Prostate gland (tissue), 2 donors: ENCODE measurements at regions not wholly inside any gene's neighbourhood (a gene's known extent, or its start where the extent isn't known, plus 50 kb on each side); places are given as distances from the start of the nearest gene placed in this dataset.

Experiments used
- DNase-seq: peaks from one replicate; pipeline ENCODE4 v3.0.0-alpha.2; 2019; ENCODE audit warnings: low spot score
- H3K27ac ChIP-seq, 2 donors: fragments of 200-600 bp; sonication (generic); 2 replicates each; pipeline ENCODE4 v1.5.1; 2017 to 2019
- H3K27me3 ChIP-seq: fragments of 200-600 bp; sonication (generic); replicated peaks from 2 replicates; pipeline ENCODE4 v1.5.1; 2019; ENCODE audit not compliant: insufficient read depth
- H3K36me3 ChIP-seq, 2 donors: fragments of 200-600 bp; sonication (generic); 1 replicate in 1 of 2; 2 replicates in 1 of 2; pipeline versions ENCODE4 v1.5.1 to v1.8.1; 2017 to 2019
- H3K4me1 ChIP-seq: fragments of 200-600 bp; sonication (generic); replicated peaks from 2 replicates; pipeline ENCODE4 v1.5.1; 2019
- H3K4me3 ChIP-seq, 2 donors: fragments of 200-600 bp; sonication (generic); 2 replicates each; pipeline ENCODE4 v1.5.1; 2017 to 2019
- H3K9me3 ChIP-seq: fragments of 200-600 bp; sonication (generic); 2 replicates; pipeline ENCODE4 v1.5.1; 2017
- CTCF ChIP-seq, 4 experiments: fragments of 200-600 bp in 2 of 4; fragments of 450-650 bp in 2 of 4; sonication (generic) in 2 of 4; IDR thresholded peaks; 1 replicate in 3 of 4; 2 replicates in 1 of 4; pipeline ENCODE4 v1.5.1; 2016 to 2019; ENCODE audit warnings: antibody characterized with exemption in 4 of 4, mild to moderate bottlenecking in 2 of 4, moderate library complexity in 2 of 4
- POLR2A ChIP-seq: fragments of 450-650 bp; IDR thresholded peaks from one replicate; pipeline ENCODE4 v1.6.1; 2016; ENCODE audit warnings: antibody characterized with exemption, mild to moderate bottlenecking
- POLR2AphosphoS5 ChIP-seq: sonication (generic); formaldehyde crosslinking; IDR thresholded peaks from one replicate; pipeline ENCODE4 v1.6.1; 2017; ENCODE audit warnings: antibody characterized with exemption
- WGBS: methylation state at CpG from one replicate; pipeline ENCODE4 v1.1.5; 2018; 5-methylcytosine and 5-hydroxymethylcytosine counted together
- intact Hi-C: fragments of 100-400 bp; cut with DNase I; formaldehyde crosslinking; loops from one replicate; pipeline ENCODE4 v1.14.2; 2022

- Histone ChIP-seq H3K4me1 (no peaks in the 10 kb centered on the region), H3K27me3 (peaks cover 1% of the 10 kb centered on the region), H3K9me3 (no peaks in the 10 kb centered on the region), H3K36me3 (no peaks in the 10 kb centered on the region), H3K4me3 (no peak overlapping the region), H3K27ac (no peak overlapping the region)
- intact Hi-C loops, result no loop called here
- no peak for TF ChIP-seq CTCF (IDR thresholded peaks at IDR 0.05)
- TF ChIP-seq POLR2A, result no peak
- TF ChIP-seq POLR2AphosphoS5, result no peak
- no peak for DNase-seq
- WGBS, result 97% methylated on average over 2 of the region's 2 CpGs
These were observed 68.9 kb upstream of the PPP2R3A start for GRCh38 chr3:135896613-135897012.

GRCh38 chr3:135897715-135898114 is 67.8 kb upstream of the PPP2R3A start:
- Histone ChIP-seq H3K36me3 (no peaks in the 10 kb centered on the region), H3K4me1 (no peaks in the 10 kb centered on the region), H3K27ac (no peak overlapping the region), H3K9me3 (no peaks in the 10 kb centered on the region), H3K4me3 (no peak overlapping the region), H3K27me3 (peaks cover 1% of the 10 kb centered on the region)
- WGBS, result 88% methylated on average over 1 of the region's 1 CpG
- TF ChIP-seq CTCF (IDR thresholded peaks at IDR 0.05), result no peak
- no peak for TF ChIP-seq POLR2A
- TF ChIP-seq POLR2AphosphoS5, result no peak
- intact Hi-C loops, result no loop called here
- no peak for DNase-seq

- TF ChIP-seq CTCF (IDR thresholded peaks at IDR 0.05), result no peak
- TF ChIP-seq POLR2A, result no peak
- TF ChIP-seq POLR2AphosphoS5, result no peak
These were observed 66.8 kb upstream of the PPP2R3A start for GRCh38 chr3:135898774-135899173.

GRCh38 chr3:135905058-135905724 is 60.3 kb upstream of the PPP2R3A start:
- Histone ChIP-seq H3K27ac (no peak overlapping the region), H3K27me3 (peaks cover 1% of the 10 kb centered on the region), H3K9me3 (no peaks in the 10 kb centered on the region), H3K4me1 (peaks cover 3% of the 10 kb centered on the region), H3K36me3 (no peaks in the 10 kb centered on the region), H3K4me3 (no peak overlapping the region)
- 71% methylated on average over 5 of the region's 5 CpGs for WGBS
- no peak for DNase-seq
- intact Hi-C loops, result no loop called here
- TF ChIP-seq CTCF (IDR thresholded peaks at IDR 0.05) (no peak), POLR2AphosphoS5 (no peak), POLR2A (no peak)

More at GRCh38 chr3:135898774-135899173, 66.8 kb upstream of the PPP2R3A start:
- H3K36me3 ChIP-seq, result no peaks in the 10 kb centered on the region
- no peak for DNase-seq
- no peak overlapping the region for H3K4me3 ChIP-seq
- peaks cover 1% of the 10 kb centered on the region for H3K27me3 ChIP-seq
- no peaks in the 10 kb centered on the region for H3K9me3 ChIP-seq
- intact Hi-C loops, result no loop called here
- no peaks in the 10 kb centered on the region for H3K4me1 ChIP-seq
- 70% methylated on average over 3 of the region's 3 CpGs for WGBS
- no peak overlapping the region for H3K27ac ChIP-seq
